BJ (cell line): ENCODE measurements at regions not wholly inside any gene's neighbourhood (a gene's known extent, or its start where the extent isn't known, plus 50 kb on each side); places are given as distances from the start of the nearest gene placed in this dataset.

Experiments used
- CTCF ChIA-PET: fragments of 350-600 bp; formaldehyde crosslinking; extraction: SDS; loops from one replicate; lab custom pipeline; 2021; ENCODE audit warnings: antibody characterized with exemption, inconsistent platforms; lab: Yijun Ruan, JAX
- POLR2A ChIA-PET: fragments of 300-600 bp; sonication (Branson Sonifier 250); formaldehyde crosslinking; extraction: SDS; loops from one replicate; lab custom pipeline; 2021; ENCODE audit warnings: antibody characterized with exemption; lab: Charles Lee
- DNase-seq: peaks from one replicate; pipeline ENCODE4 v3.0.0-alpha.2; 2011; ENCODE audit warnings: low read depth
- H3K27me3 ChIP-seq: 2 replicates; pipeline ENCODE4 v1.6.0; 2011; ENCODE audit warnings: low read length; ENCODE audit not compliant: control insufficient read depth, insufficient read depth
- H3K36me3 ChIP-seq: 2 replicates; pipeline ENCODE4 v1.5.1; 2011; ENCODE audit warnings: low read length; ENCODE audit not compliant: control insufficient read depth, insufficient read depth
- H3K4me3 ChIP-seq: 2 replicates; pipeline ENCODE4 v1.5.1; 2011; ENCODE audit warnings: low read depth, mild to moderate bottlenecking, control low read depth, low read length
- CTCF ChIP-seq: IDR thresholded peaks from 2 replicates; pipeline ENCODE4 v1.5.1; 2011; ENCODE audit warnings: low read depth, mild to moderate bottlenecking, control low read depth, inconsistent platforms, low read length, moderate library complexity; ENCODE audit not compliant: insufficient read depth

- DNase-seq, result no peak
- TF ChIP-seq CTCF, result no peak
- H3K27me3 ChIP-seq, result no peaks in the 10 kb centered on the region
- H3K4me3 ChIP-seq, result no peak overlapping the region
- H3K36me3 ChIP-seq, result no peaks in the 10 kb centered on the region
- CTCF ChIA-PET, result no interaction called here
- POLR2A ChIA-PET, result no interaction called here
Measured at GRCh38 chr10:80946073-80946472, 408.4 kb downstream of the SH2D4B start.

GRCh38 chr10:80946957-80947726 lies 409.4 kb downstream of the SH2D4B start:
- CTCF ChIA-PET, result no interaction called here
- no peak for DNase-seq
- TF ChIP-seq CTCF, result no peak
- no peaks in the 10 kb centered on the region for H3K36me3 ChIP-seq
- no peaks in the 10 kb centered on the region for H3K27me3 ChIP-seq
- H3K4me3 ChIP-seq, result no peak overlapping the region
- POLR2A ChIA-PET, result no interaction called here

GRCh38 chr10:80949785-80950184 lies 412.1 kb downstream of the SH2D4B start:
- Histone ChIP-seq H3K27me3 (no peaks in the 10 kb centered on the region), H3K36me3 (no peaks in the 10 kb centered on the region), H3K4me3 (no peak overlapping the region)
- TF ChIP-seq CTCF, result no peak
- DNase-seq, result no peak
- ChIA-PET POLR2A (no interaction called here), CTCF (no interaction called here)

GRCh38 chr10:80952436-80952835 lies 414.7 kb downstream of the SH2D4B start:
- Histone ChIP-seq H3K36me3 (no peaks in the 10 kb centered on the region), H3K4me3 (no peak overlapping the region), H3K27me3 (no peaks in the 10 kb centered on the region)
- POLR2A ChIA-PET, result no interaction called here
- TF ChIP-seq CTCF, result no peak
- DNase-seq, result no peak
- CTCF ChIA-PET, result no interaction called here

- TF ChIP-seq CTCF, result no peak
- DNase-seq, result no peak
- ChIA-PET POLR2A (no interaction called here), CTCF (no interaction called here)
- no peaks in the 10 kb centered on the region for H3K27me3 ChIP-seq
- H3K4me3 ChIP-seq, result no peak overlapping the region
- no peaks in the 10 kb centered on the region for H3K36me3 ChIP-seq
Measured at GRCh38 chr10:80957161-80957560, 419.5 kb downstream of the SH2D4B start.
